Mucosa of rectum (tissue), 2 donors: ENCODE measurements at regions not wholly inside any gene's neighbourhood (a gene's known extent, or its start where the extent isn't known, plus 50 kb on each side); places are given as distances from the start of the nearest gene placed in this dataset.
"Not testable (repeated sequence)": the region's sequence is repeated elsewhere in the genome, so short reads cannot be mapped to it uniquely, and the experiment has no call there.

ENCODE experiments used
- H3K27ac ChIP-seq, 2 donors: one replicate each; pipeline ENCODE4 v1.7.0; 2013; ENCODE audit warnings: inconsistent platforms in 2 of 2, low read depth in 2 of 2, low read length in 2 of 2
- H3K27me3 ChIP-seq, 2 donors: one replicate each; pipeline ENCODE4 v1.7.0; 2013; ENCODE audit warnings: low read length in 2 of 2; ENCODE audit not compliant: control insufficient read depth in 2 of 2, insufficient read depth in 2 of 2
- H3K36me3 ChIP-seq, 2 donors: one replicate each; pipeline ENCODE4 v1.7.0; 2013; ENCODE audit warnings: low read length in 2 of 2; ENCODE audit not compliant: control insufficient read depth in 2 of 2, insufficient read depth in 2 of 2
- H3K4me1 ChIP-seq, 2 donors: one replicate each; pipeline ENCODE4 v1.7.0; 2013; ENCODE audit warnings: low read length in 2 of 2, mild to moderate bottlenecking in 1 of 2; ENCODE audit not compliant: control insufficient read depth in 2 of 2, insufficient read depth in 2 of 2
- H3K4me3 ChIP-seq, 2 donors: one replicate each; pipeline ENCODE4 v1.7.0; 2013; ENCODE audit warnings: low read length in 2 of 2
- H3K9ac ChIP-seq, 2 donors: one replicate each; pipeline ENCODE4 v1.7.0; 2013; ENCODE audit warnings: low read length in 2 of 2, low read depth in 1 of 2, mild to moderate bottlenecking in 1 of 2
- H3K9me3 ChIP-seq, 2 donors: one replicate each; pipeline ENCODE4 v1.7.0; 2013; ENCODE audit warnings: low read length in 2 of 2; ENCODE audit not compliant: control insufficient read depth in 2 of 2
- donor health status: healthy.
- donor health status: Normal muscosa, but diverticular disease.

- Histone ChIP-seq H3K4me3 (no peak overlapping the region), H3K9me3 (no peaks in the 10 kb centered on the region), H3K9ac (no peak overlapping the region), H3K27ac (no peak overlapping the region), H3K27me3 (no peaks in the 10 kb centered on the region), H3K36me3 (no peaks in the 10 kb centered on the region), H3K4me1 (no peaks in the 10 kb centered on the region)
These were observed 247.9 kb downstream of the RFPL4B start for GRCh38 chr6:112594886-112595594.

- Histone ChIP-seq H3K27ac (no peak overlapping the region), H3K9ac (no peak overlapping the region), H3K4me3 (no peak overlapping the region), H3K36me3 (no peaks in the 10 kb centered on the region), H3K4me1 (no peaks in the 10 kb centered on the region), H3K27me3 (no peaks in the 10 kb centered on the region), H3K9me3 (no peaks in the 10 kb centered on the region)
These were observed 248.7 kb downstream of the RFPL4B start for GRCh38 chr6:112595841-112596240.

GRCh38 chr6:112597176-112597575 is 250.0 kb downstream of the RFPL4B start:
- Histone ChIP-seq H3K27ac (no peak overlapping the region), H3K4me1 (no peaks in the 10 kb centered on the region), H3K9me3 (no peaks in the 10 kb centered on the region), H3K4me3 (no peak overlapping the region), H3K27me3 (no peaks in the 10 kb centered on the region), H3K9ac (no peak overlapping the region), H3K36me3 (no peaks in the 10 kb centered on the region)

GRCh38 chr6:112600168-112600567 is 253.0 kb downstream of the RFPL4B start:
- no peak overlapping the region for H3K27ac ChIP-seq
- no peak overlapping the region for H3K4me3 ChIP-seq
- H3K9me3 ChIP-seq, result no peaks in the 10 kb centered on the region
- H3K27me3 ChIP-seq, result no peaks in the 10 kb centered on the region
- no peaks in the 10 kb centered on the region for H3K36me3 ChIP-seq
- no peaks in the 10 kb centered on the region for H3K4me1 ChIP-seq
- H3K9ac ChIP-seq, result no peak overlapping the region

- H3K36me3 ChIP-seq, result no peaks in the 10 kb centered on the region
- H3K4me1 ChIP-seq, result no peaks in the 10 kb centered on the region
- no peak overlapping the region for H3K27ac ChIP-seq
- H3K9ac ChIP-seq, result no peak overlapping the region
- H3K9me3 ChIP-seq, result no peaks in the 10 kb centered on the region
- no peaks in the 10 kb centered on the region for H3K27me3 ChIP-seq
- no peak overlapping the region for H3K4me3 ChIP-seq
These were observed 256.6 kb downstream of the RFPL4B start for GRCh38 chr6:112603726-112604125.

- H3K27ac ChIP-seq, result no peak overlapping the region
These were observed 259.7 kb downstream of the RFPL4B start for GRCh38 chr6:112606656-112607435.

GRCh38 chr6:112608925-112609324 is 261.8 kb downstream of the RFPL4B start:
- H3K36me3 ChIP-seq, H3K9ac ChIP-seq, H3K4me3 ChIP-seq: not testable (repeated sequence)

More at GRCh38 chr6:112606656-112607435, 259.7 kb downstream of the RFPL4B start:
- no peaks in the 10 kb centered on the region for H3K27me3 ChIP-seq
- no peak overlapping the region for H3K9ac ChIP-seq
- H3K36me3 ChIP-seq, result no peaks in the 10 kb centered on the region
- no peaks in the 10 kb centered on the region for H3K4me1 ChIP-seq
- no peak overlapping the region for H3K4me3 ChIP-seq
- H3K9me3 ChIP-seq, result no peaks in the 10 kb centered on the region

GRCh38 chr6:112613410-112613809 is 266.3 kb downstream of the RFPL4B start:
- H3K36me3 ChIP-seq, result no peaks in the 10 kb centered on the region
- H3K9me3 ChIP-seq, result no peaks in the 10 kb centered on the region
- no peak overlapping the region for H3K4me3 ChIP-seq
- no peak overlapping the region for H3K27ac ChIP-seq
- no peaks in the 10 kb centered on the region for H3K4me1 ChIP-seq
- H3K27me3 ChIP-seq, result no peaks in the 10 kb centered on the region
- H3K9ac ChIP-seq, result no peak overlapping the region

More at GRCh38 chr6:112608925-112609324, 261.8 kb downstream of the RFPL4B start:
- not testable (repeated sequence) for H3K9me3 ChIP-seq, H3K27ac ChIP-seq, H3K27me3 ChIP-seq, H3K4me1 ChIP-seq

- no peaks in the 10 kb centered on the region for H3K27me3 ChIP-seq
- no peak overlapping the region for H3K27ac ChIP-seq
- no peak overlapping the region for H3K4me3 ChIP-seq
- H3K36me3 ChIP-seq, result no peaks in the 10 kb centered on the region
- no peak overlapping the region for H3K9ac ChIP-seq
- no peaks in the 10 kb centered on the region for H3K4me1 ChIP-seq
- no peaks in the 10 kb centered on the region for H3K9me3 ChIP-seq
These were observed 271.7 kb downstream of the RFPL4B start for GRCh38 chr6:112618849-112619248.

- H3K27me3 ChIP-seq, result no peaks in the 10 kb centered on the region
- H3K4me1 ChIP-seq, result no peaks in the 10 kb centered on the region
- H3K27ac ChIP-seq, result no peak overlapping the region
- H3K36me3 ChIP-seq, result no peaks in the 10 kb centered on the region
- no peaks in the 10 kb centered on the region for H3K9me3 ChIP-seq
- H3K4me3 ChIP-seq, result no peak overlapping the region
- no peak overlapping the region for H3K9ac ChIP-seq
These were observed 273.9 kb downstream of the RFPL4B start for GRCh38 chr6:112620812-112621569.
